Mesothelial cell of epicardium (in vitro differentiated cells): ENCODE measurements at regions not wholly inside any gene's neighbourhood (a gene's known extent, or its start where the extent isn't known, plus 50 kb on each side); places are given as distances from the start of the nearest gene placed in this dataset.

Experiments
- DNase-seq, 2 experiments: peaks; one replicate each; pipeline ENCODE4 v3.0.0; 2021; ENCODE audit warnings: low spot score in 2 of 2; ENCODE audit not compliant: unreplicated experiment in 2 of 2
- H3K27ac Mint-ChIP-seq: 2 replicates; pipeline ENCODE4 v1.8.0; 2021; ENCODE audit warnings: mixed read lengths
- H3K27me3 Mint-ChIP-seq: 2 replicates; pipeline ENCODE4 v1.8.0; 2021; ENCODE audit warnings: low read depth, mixed read lengths
- H3K36me3 Mint-ChIP-seq: 2 replicates; pipeline ENCODE4 v1.8.0; 2021; ENCODE audit warnings: mixed read lengths
- H3K4me1 Mint-ChIP-seq: 2 replicates; pipeline ENCODE4 v1.8.0; 2021; ENCODE audit warnings: mixed read lengths
- H3K4me3 Mint-ChIP-seq: 2 replicates; pipeline ENCODE4 v1.8.0; 2021; ENCODE audit warnings: mild to moderate bottlenecking, moderate library complexity, mixed read lengths
- H3K9me3 Mint-ChIP-seq: 2 replicates; pipeline ENCODE4 v1.8.0; 2021; ENCODE audit warnings: mixed read lengths
- CTCF ChIP-seq: fragments of 200-600 bp; sonication (generic); IDR thresholded peaks from one replicate; pipeline ENCODE4 v1.5.0; 2021; ENCODE audit warnings: antibody characterized with exemption; ENCODE audit not compliant: unreplicated experiment

GRCh38 chr10:78309536-78310237 lies 276.0 kb downstream of the RPS24 start:
- DNase-seq = peak in 1 of 2 experiments; percentile 27
- Mint-ChIP-seq H3K4me1 (peaks cover 16% of the 10 kb centered on the region), H3K4me3 (no peak overlapping the region), H3K27ac (no peak overlapping the region), H3K9me3 (peaks cover 17% of the 10 kb centered on the region), H3K36me3 (no peaks in the 10 kb centered on the region), H3K27me3 (no peaks in the 10 kb centered on the region)
- TF ChIP-seq CTCF = no peak

GRCh38 chr10:78310481-78311080 lies 276.9 kb downstream of the RPS24 start:
- peaks cover 16% of the 10 kb centered on the region for H3K4me1 Mint-ChIP-seq
- TF ChIP-seq CTCF = no peak
- H3K36me3 Mint-ChIP-seq = no peaks in the 10 kb centered on the region
- H3K27ac Mint-ChIP-seq = no peak overlapping the region
- DNase-seq = peak in 1 of 2 experiments; percentile 10
- no peaks in the 10 kb centered on the region for H3K27me3 Mint-ChIP-seq
- H3K9me3 Mint-ChIP-seq = peaks cover 25% of the 10 kb centered on the region
- H3K4me3 Mint-ChIP-seq = no peak overlapping the region

- Mint-ChIP-seq H3K4me1 (peaks cover 25% of the 10 kb centered on the region), H3K27me3 (no peaks in the 10 kb centered on the region), H3K9me3 (peaks cover 16% of the 10 kb centered on the region), H3K4me3 (no peak overlapping the region), H3K27ac (peak overlapping the region; percentile 19), H3K36me3 (no peaks in the 10 kb centered on the region)
- TF ChIP-seq CTCF = no peak
- DNase-seq = peak in 1 of 2 experiments; percentile 19
Measured at GRCh38 chr10:78312197-78313047, 278.8 kb downstream of the RPS24 start.

GRCh38 chr10:78313048-78313381 lies 279.4 kb downstream of the RPS24 start:
- H3K36me3 Mint-ChIP-seq = no peaks in the 10 kb centered on the region
- peaks cover 25% of the 10 kb centered on the region for H3K4me1 Mint-ChIP-seq
- no peaks in the 10 kb centered on the region for H3K27me3 Mint-ChIP-seq
- no peak for TF ChIP-seq CTCF
- H3K9me3 Mint-ChIP-seq = peaks cover 16% of the 10 kb centered on the region
- H3K4me3 Mint-ChIP-seq = no peak overlapping the region
- DNase-seq = no peak
- H3K27ac Mint-ChIP-seq = peak overlapping the region; percentile 19

- peak in 1 of 2 experiments; percentile 7 for DNase-seq
- Mint-ChIP-seq H3K9me3 (peaks cover 16% of the 10 kb centered on the region), H3K4me3 (no peak overlapping the region), H3K27me3 (no peaks in the 10 kb centered on the region), H3K27ac (no peak overlapping the region), H3K36me3 (no peaks in the 10 kb centered on the region), H3K4me1 (peaks cover 25% of the 10 kb centered on the region)
- no peak for TF ChIP-seq CTCF
Measured at GRCh38 chr10:78313636-78314035, 280.0 kb downstream of the RPS24 start.
